ENCODE measurements at regions not wholly inside any gene's neighbourhood (a gene's known extent, or its start where the extent isn't known, plus 50 kb on each side); places are given as distances from the start of the nearest gene placed in this dataset.

GRCh38 chr4:14711259-14711658, 291.0 kb upstream of the CPEB2 start:
- H3K9me3 Mint-ChIP-seq, result no peaks in the 10 kb centered on the region
- H3K27ac Mint-ChIP-seq, result no peak overlapping the region
- H3K4me1 Mint-ChIP-seq (ENCODE audit: low read depth), result no peaks in the 10 kb centered on the region
- H3K36me3 Mint-ChIP-seq (ENCODE audit: low read depth), result no peaks in the 10 kb centered on the region
- peaks cover 7% of the 10 kb centered on the region for H3K27me3 Mint-ChIP-seq (ENCODE audit: insufficient read depth)
- intact Hi-C loops (cut with micrococcal nuclease), result no loop called here
- DNase-seq (ENCODE audit: low spot score), result no peak
- H3K4me3 Mint-ChIP-seq, result no peak overlapping the region

GRCh38 chr4:14716691-14717090, 285.6 kb upstream of the CPEB2 start:
- peaks cover 10% of the 10 kb centered on the region for H3K9me3 Mint-ChIP-seq
- no peak overlapping the region for H3K4me3 Mint-ChIP-seq
- H3K27me3 Mint-ChIP-seq (ENCODE audit: insufficient read depth), result peaks cover 5% of the 10 kb centered on the region
- DNase-seq (ENCODE audit: low spot score), result no peak
- no peak overlapping the region for H3K27ac Mint-ChIP-seq
- no peaks in the 10 kb centered on the region for H3K36me3 Mint-ChIP-seq (ENCODE audit: low read depth)
- no peaks in the 10 kb centered on the region for H3K4me1 Mint-ChIP-seq (ENCODE audit: low read depth)
- intact Hi-C loops (cut with micrococcal nuclease), result no loop called here

DNA sequence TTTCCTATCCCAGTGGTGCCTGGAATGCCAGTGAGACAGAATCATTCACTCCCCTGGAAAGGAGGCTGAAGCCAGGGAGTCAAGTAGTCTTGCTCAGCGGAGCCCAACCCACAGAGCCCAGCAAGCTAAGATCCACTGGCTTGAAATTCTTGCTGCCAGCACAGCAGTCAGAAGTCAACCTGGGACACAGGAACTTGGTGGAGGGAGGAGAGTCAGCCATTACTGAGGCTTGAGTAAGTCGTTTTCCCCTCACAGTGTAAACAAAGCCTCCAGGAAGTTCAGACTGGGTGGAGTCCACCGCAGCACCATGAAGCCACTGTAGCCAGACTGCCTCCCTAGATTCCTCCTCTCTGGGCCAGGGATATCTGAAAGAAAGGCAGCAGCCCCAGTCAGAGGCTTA, 283.2 kb upstream of the CPEB2 start:
- no peaks in the 10 kb centered on the region for H3K27me3 Mint-ChIP-seq (ENCODE audit: insufficient read depth)
- no peaks in the 10 kb centered on the region for H3K4me1 Mint-ChIP-seq (ENCODE audit: low read depth)
- DNase-seq (ENCODE audit: low spot score), result no peak
- H3K9me3 Mint-ChIP-seq, result peaks cover 12% of the 10 kb centered on the region
- H3K4me3 Mint-ChIP-seq, result no peak overlapping the region
- H3K27ac Mint-ChIP-seq, result no peak overlapping the region
- intact Hi-C loops (cut with micrococcal nuclease), result no loop called here
- no peaks in the 10 kb centered on the region for H3K36me3 Mint-ChIP-seq (ENCODE audit: low read depth)

DNA sequence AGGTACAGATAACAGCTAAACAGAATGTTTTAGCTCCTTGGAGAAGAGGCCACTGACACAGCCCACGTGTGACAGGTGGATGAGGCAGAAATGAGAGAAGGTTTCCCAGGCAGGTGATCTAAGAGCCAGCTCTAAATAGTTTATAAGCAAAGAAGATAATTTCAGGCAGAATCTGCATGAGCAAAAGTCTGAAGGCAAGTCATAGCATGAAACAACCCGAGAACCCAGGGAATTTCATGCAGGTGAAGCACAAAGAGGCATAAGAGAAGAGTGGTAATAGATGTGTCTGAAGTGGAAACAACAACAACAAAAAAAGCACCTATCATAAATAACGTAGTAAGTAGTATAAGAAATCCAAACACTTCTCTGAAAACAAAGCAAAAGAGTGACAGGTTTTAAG, 275.8 kb upstream of the CPEB2 start:
- Mint-ChIP-seq H3K27ac (no peak overlapping the region), H3K4me3 (no peak overlapping the region), H3K9me3 (peaks cover 5% of the 10 kb centered on the region), H3K36me3 (ENCODE audit: low read depth) (no peaks in the 10 kb centered on the region), H3K27me3 (ENCODE audit: insufficient read depth) (peaks cover 3% of the 10 kb centered on the region), H3K4me1 (ENCODE audit: low read depth) (peaks cover 7% of the 10 kb centered on the region)
- intact Hi-C loops (cut with micrococcal nuclease), result no loop called here
- no peak for DNase-seq (ENCODE audit: low spot score)

DNA sequence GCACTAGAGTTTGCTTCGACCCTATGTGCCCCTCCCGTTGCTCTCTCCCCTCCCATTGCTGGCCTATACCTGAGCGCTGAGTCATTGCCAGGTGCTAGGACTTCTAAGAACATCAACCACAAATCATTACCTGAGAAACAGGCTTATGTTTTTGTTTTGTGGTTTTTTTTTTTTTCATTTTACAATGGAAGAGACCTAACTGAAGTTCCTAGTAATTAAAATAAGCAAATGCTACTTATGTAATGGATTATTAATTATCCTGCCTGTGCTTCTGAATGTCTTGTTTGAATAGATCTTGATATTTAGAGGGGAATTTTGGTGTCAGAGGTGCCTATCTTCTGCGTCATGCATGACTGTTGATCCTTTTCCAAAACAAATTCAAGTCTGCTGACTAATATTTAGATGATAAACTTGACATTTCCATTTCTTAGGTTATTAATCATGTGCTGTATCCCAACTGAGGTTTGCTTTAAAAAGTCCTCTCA, 275.4 kb upstream of the CPEB2 start:
- no peak for DNase-seq (ENCODE audit: low spot score)
- H3K27me3 Mint-ChIP-seq (ENCODE audit: insufficient read depth), result peaks cover 3% of the 10 kb centered on the region
- H3K36me3 Mint-ChIP-seq (ENCODE audit: low read depth), result no peaks in the 10 kb centered on the region
- H3K27ac Mint-ChIP-seq, result no peak overlapping the region
- peaks cover under 1% of the 10 kb centered on the region for H3K9me3 Mint-ChIP-seq
- no peak overlapping the region for H3K4me3 Mint-ChIP-seq
- peaks cover 7% of the 10 kb centered on the region for H3K4me1 Mint-ChIP-seq (ENCODE audit: low read depth)
- intact Hi-C loops (cut with micrococcal nuclease), result no loop called here

GRCh38 chr4:14729282-14730000, 272.8 kb upstream of the CPEB2 start:
- no peak overlapping the region for H3K27ac Mint-ChIP-seq
- H3K36me3 Mint-ChIP-seq (ENCODE audit: low read depth), result no peaks in the 10 kb centered on the region
- H3K4me1 Mint-ChIP-seq (ENCODE audit: low read depth), result peaks cover 7% of the 10 kb centered on the region
- H3K9me3 Mint-ChIP-seq, result no peaks in the 10 kb centered on the region
- H3K27me3 Mint-ChIP-seq (ENCODE audit: insufficient read depth), result peaks cover 3% of the 10 kb centered on the region
- no peak overlapping the region for H3K4me3 Mint-ChIP-seq
- intact Hi-C loops (cut with micrococcal nuclease), result no loop called here
- no peak for DNase-seq (ENCODE audit: low spot score)

DNA sequence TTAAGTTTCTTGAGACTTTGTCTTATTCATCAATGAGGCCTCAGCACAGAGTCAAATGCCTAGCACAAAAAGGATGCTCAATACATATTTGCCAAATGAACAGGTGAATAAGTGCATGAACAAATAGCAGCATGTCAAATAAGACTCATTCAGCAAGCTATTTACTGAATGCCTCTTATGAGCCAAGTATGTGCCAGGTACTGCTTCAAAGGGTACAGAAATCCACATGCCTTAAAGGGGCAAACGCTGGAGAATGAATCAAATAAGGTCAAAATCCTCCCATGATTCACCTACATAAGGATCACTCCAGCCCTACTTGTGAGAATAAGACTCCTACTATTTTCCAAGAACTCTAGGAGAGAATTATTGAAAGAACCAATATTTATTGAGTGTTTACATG, 260.2 kb upstream of the CPEB2 start:
- Mint-ChIP-seq H3K4me1 (ENCODE audit: low read depth) (no peaks in the 10 kb centered on the region), H3K27ac (no peak overlapping the region), H3K27me3 (ENCODE audit: insufficient read depth) (no peaks in the 10 kb centered on the region), H3K36me3 (ENCODE audit: low read depth) (no peaks in the 10 kb centered on the region), H3K9me3 (no peaks in the 10 kb centered on the region), H3K4me3 (no peak overlapping the region)
- DNase-seq (ENCODE audit: low spot score), result no peak
- intact Hi-C loops (cut with micrococcal nuclease), result no loop called here

- H3K36me3 Mint-ChIP-seq (ENCODE audit: low read depth), result no peaks in the 10 kb centered on the region
- H3K27me3 Mint-ChIP-seq (ENCODE audit: insufficient read depth), result no peaks in the 10 kb centered on the region
- H3K9me3 Mint-ChIP-seq, result no peaks in the 10 kb centered on the region
- DNase-seq (ENCODE audit: low spot score), result no peak
- intact Hi-C loops (cut with micrococcal nuclease), result no loop called here
- H3K4me3 Mint-ChIP-seq, result no peak overlapping the region
- no peaks in the 10 kb centered on the region for H3K4me1 Mint-ChIP-seq (ENCODE audit: low read depth)
- no peak overlapping the region for H3K27ac Mint-ChIP-seq
These were observed 259.1 kb upstream of the CPEB2 start for GRCh38 chr4:14743172-14743571.

DNA sequence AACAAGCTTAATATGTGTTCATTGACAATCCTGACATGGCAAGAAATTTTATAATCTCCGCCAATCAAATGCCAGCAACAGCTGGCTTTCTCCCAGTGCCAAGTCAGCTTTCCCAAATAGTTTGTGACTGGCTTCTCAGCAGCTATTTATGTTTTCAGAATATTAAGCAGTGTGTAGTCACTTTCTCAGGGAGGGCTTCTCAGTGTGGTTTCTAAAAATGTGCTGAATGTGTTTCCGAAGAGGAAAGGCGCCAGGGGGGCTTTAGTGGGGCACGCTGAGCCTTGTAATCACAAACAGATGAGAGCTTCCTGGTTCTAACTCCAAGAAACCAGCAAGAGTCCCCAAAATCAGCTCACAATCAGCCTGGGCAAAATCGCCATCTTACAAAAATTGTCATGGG, 258.7 kb upstream of the CPEB2 start:
- H3K4me1 Mint-ChIP-seq (ENCODE audit: low read depth), result no peaks in the 10 kb centered on the region
- DNase-seq (ENCODE audit: low spot score), result no peak
- no peaks in the 10 kb centered on the region for H3K36me3 Mint-ChIP-seq (ENCODE audit: low read depth)
- intact Hi-C loops (cut with micrococcal nuclease), result no loop called here
- no peak overlapping the region for H3K4me3 Mint-ChIP-seq
- H3K27ac Mint-ChIP-seq, result no peak overlapping the region
- no peaks in the 10 kb centered on the region for H3K27me3 Mint-ChIP-seq (ENCODE audit: insufficient read depth)
- H3K9me3 Mint-ChIP-seq, result no peaks in the 10 kb centered on the region

DNA sequence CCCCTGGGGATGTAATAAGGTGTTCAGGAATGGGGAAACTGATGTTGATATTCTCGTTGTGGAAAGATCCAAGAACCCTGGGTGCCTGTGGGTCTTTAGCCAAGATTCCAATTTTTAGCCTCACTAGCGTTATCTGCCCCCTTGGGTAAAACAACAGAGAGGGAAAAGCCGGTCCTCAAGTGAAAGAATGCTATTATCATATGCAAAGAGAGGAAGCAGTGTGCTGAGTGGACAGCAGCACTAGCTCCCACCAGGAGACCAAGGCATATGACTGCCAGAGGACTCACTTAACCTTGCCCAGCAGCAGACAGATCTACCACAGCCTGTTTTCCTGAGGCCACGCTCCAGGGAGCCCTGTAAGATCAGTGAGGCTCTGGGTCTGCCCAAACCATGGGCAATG, 257.9 kb upstream of the CPEB2 start:
- no peaks in the 10 kb centered on the region for H3K27me3 Mint-ChIP-seq (ENCODE audit: insufficient read depth)
- no peak overlapping the region for H3K4me3 Mint-ChIP-seq
- H3K4me1 Mint-ChIP-seq (ENCODE audit: low read depth), result no peaks in the 10 kb centered on the region
- no peaks in the 10 kb centered on the region for H3K9me3 Mint-ChIP-seq
- no peaks in the 10 kb centered on the region for H3K36me3 Mint-ChIP-seq (ENCODE audit: low read depth)
- no peak for DNase-seq (ENCODE audit: low spot score)
- intact Hi-C loops (cut with micrococcal nuclease), result no loop called here
- H3K27ac Mint-ChIP-seq, result no peak overlapping the region

GRCh38 chr4:14749910-14750309, 252.4 kb upstream of the CPEB2 start:
- no peak overlapping the region for H3K27ac Mint-ChIP-seq
- no peaks in the 10 kb centered on the region for H3K4me1 Mint-ChIP-seq (ENCODE audit: low read depth)
- peaks cover 2% of the 10 kb centered on the region for H3K27me3 Mint-ChIP-seq (ENCODE audit: insufficient read depth)
- H3K4me3 Mint-ChIP-seq, result no peak overlapping the region
- H3K9me3 Mint-ChIP-seq, result peaks cover 39% of the 10 kb centered on the region
- no peaks in the 10 kb centered on the region for H3K36me3 Mint-ChIP-seq (ENCODE audit: low read depth)
- no peak for DNase-seq (ENCODE audit: low spot score)
- intact Hi-C loops (cut with micrococcal nuclease), result loop anchor here (1.0 kb wide), 1 partner anchor 251 kb away; no protein-coding TSS in a partner anchor

DNA sequence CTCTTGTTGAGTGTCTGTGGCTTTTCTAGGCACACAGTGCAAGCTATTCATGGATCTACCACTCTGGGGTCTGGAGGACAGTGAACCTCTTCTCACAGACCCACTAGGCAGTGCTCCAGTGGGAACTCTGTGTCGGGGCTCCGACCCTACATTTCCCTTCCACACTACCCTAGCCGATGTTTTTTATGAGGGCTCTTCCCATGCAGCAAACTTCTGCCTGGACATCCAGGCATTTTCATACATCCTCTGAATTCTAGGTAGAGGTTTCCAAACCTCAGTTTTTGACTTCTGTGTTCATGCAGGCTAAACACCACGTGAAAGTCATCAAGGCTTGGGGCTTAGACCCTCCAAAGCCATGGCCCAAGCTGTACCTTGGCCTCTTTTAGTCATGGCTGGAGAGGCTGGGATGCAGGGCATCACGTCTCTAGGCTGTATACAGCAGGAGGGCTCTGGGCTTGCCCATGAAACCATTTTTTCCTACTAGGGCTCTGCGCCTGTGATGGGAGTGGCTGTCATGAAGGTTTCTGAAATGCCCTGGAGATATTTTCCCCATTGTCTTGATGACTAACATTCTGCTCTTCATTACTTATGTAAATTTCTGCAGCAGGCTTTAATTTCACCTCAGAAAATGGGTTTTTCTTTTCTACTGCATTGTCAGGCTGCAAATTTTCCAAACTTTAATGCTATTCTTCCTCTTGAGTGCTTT, 249.8 kb upstream of the CPEB2 start:
- Mint-ChIP-seq H3K27me3 (ENCODE audit: insufficient read depth) (peaks cover 2% of the 10 kb centered on the region), H3K4me1 (ENCODE audit: low read depth) (no peaks in the 10 kb centered on the region), H3K27ac (no peak overlapping the region), H3K4me3 (no peak overlapping the region), H3K36me3 (ENCODE audit: low read depth) (no peaks in the 10 kb centered on the region), H3K9me3 (peaks cover 39% of the 10 kb centered on the region)
- intact Hi-C loops (cut with micrococcal nuclease), result no loop called here
- DNase-seq (ENCODE audit: low spot score), result no peak

GRCh38 chr4:14767142-14767541, 235.1 kb upstream of the CPEB2 start:
- no peak for DNase-seq (ENCODE audit: low spot score)
- Mint-ChIP-seq H3K27me3 (ENCODE audit: insufficient read depth) (no peaks in the 10 kb centered on the region), H3K9me3 (peaks cover 2% of the 10 kb centered on the region), H3K27ac (no peak overlapping the region), H3K36me3 (ENCODE audit: low read depth) (no peaks in the 10 kb centered on the region), H3K4me3 (no peak overlapping the region), H3K4me1 (ENCODE audit: low read depth) (peaks cover 15% of the 10 kb centered on the region)
- intact Hi-C loops (cut with micrococcal nuclease), result no loop called here

All from activated T-helper 1 cell treated with anti-CD3 and anti-CD28 coated beads, Interleukin-12 subunit alpha, Interleukin-12 subunit beta, Interleukin-2, Interleukin-4 antibody, amounts not matched to agents 30 ng/mL and 10 ng/mL and 1 ng/mL, durations not matched to agents 14 hours and 24 hours and 36 hours (primary cell).